Keratinocyte (primary cell): ENCODE measurements at regions not wholly inside any gene's neighbourhood (a gene's known extent, or its start where the extent isn't known, plus 50 kb on each side); places are given as distances from the start of the nearest gene placed in this dataset.

Experiments used
- CTCF ChIP-seq, 3 experiments: IDR thresholded peaks in 1 of 3; conservative IDR thresholded peaks in 1 of 3; optimal IDR thresholded peaks in 1 of 3; 2 replicates in 2 of 3; 3 replicates in 1 of 3; pipeline versions ENCODE3 to v1.5.1; 2011; ENCODE audit warnings: low read length in 3 of 3, mild to moderate bottlenecking in 3 of 3, moderate library complexity in 2 of 3, control low read depth in 1 of 3, inconsistent platforms in 1 of 3; ENCODE audit not compliant: insufficient read depth in 2 of 3; ENCODE audit errors: extremely low read depth in 1 of 3
- EZH2 ChIP-seq: IDR thresholded peaks from one replicate; pipeline ENCODE4 v1.6.1; 2012; ENCODE audit warnings: inconsistent platforms, mild to moderate bottlenecking, low read length, moderate library complexity

- TF ChIP-seq CTCF (optimal IDR thresholded peaks at IDR 0.05 in 1 of 3, IDR thresholded peaks at IDR 0.05 in 1 of 3, conservative IDR thresholded peaks at IDR 0.05 in 1 of 3; ENCODE audit: extremely low read depth in 1 of 3, insufficient read depth in 2 of 3, low read length in 3 of 3), result no peak
- no peak for TF ChIP-seq EZH2
Observed at GRCh38 chr10:64465653-64466052, 944.5 kb downstream of the REEP3 start.
